NK-92 treated with Interleukin-12 subunit alpha and Interleukin-12 subunit beta, amount 100 ng/mL, for 24 hours (cell line): ENCODE measurements at regions not wholly inside any gene's neighbourhood (a gene's known extent, or its start where the extent isn't known, plus 50 kb on each side); places are given as distances from the start of the nearest gene placed in this dataset.

ENCODE experiments used
- DNase-seq: peaks from one replicate; lab custom pipeline; 2025; lab: John Stamatoyannopoulos, UW

DNA sequence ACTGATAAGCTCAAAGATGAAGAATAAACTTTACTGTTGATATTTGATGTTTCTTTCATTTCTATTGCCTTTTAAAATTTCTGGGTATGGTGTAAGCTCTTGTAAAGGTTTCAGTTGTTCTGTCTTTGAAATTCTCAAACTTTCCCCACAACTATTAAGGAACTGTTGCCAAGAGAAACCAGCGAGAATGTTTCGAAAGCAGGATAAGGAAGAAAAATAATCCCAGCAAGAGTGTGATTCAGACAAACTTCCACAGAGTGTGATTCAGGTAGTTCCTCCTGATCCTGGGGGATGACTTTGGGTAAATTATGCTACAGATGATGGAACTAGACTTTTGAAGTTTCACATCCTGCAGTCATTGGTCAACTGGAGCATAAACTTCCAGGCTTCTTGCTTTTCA, 632.0 kb downstream of the NSUN3 start:
- DNase-seq, result no peak

DNA sequence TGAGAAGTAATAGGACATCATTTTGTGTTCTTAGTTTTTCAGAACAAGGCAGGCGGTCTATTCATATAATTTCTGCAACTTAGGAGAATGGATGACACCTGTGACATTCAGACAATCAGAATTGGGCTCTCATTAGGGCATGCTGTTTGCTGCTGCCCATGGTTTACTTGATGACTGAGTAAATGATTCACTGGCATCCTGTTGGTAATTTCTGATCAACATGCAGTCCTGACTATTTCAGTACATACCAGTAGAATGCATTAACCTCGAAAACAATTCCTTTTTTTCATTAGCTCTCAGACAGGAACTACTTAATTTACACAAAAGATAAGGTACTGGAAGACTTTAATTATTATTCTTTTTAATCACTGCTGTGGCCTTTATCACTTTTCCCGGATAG, 641.6 kb downstream of the NSUN3 start:
- DNase-seq, result no peak

DNA sequence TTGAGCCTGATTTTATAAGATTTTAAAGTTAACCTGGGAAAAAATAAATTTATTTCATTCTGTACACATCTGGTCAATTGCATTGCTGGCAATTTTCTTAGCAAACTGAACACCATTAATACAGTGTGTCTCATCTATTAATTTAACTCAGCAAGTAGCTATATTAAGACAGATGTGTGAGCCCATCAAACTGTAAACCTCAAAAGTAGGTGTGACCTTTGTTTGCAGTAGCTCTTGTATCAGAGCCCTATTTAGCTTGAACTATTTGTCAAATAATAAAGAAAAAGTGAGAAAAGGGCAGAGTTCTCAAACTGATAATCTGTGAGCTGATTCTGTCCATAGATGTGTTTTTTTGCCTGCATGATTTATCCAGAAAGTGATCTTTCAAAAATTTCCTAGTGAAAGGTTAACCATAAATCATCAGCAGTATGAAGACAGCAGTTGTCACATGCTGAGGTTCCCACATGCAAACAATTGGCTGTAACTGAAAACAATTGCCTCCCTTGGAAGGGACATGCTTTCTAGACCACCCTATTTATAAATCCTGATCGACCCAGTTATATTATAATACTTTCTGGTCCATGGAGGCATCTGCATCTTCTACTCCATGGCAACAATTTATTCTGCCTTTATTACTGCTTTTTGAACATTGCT, 646.5 kb downstream of the NSUN3 start:
- no peak for DNase-seq

DNA sequence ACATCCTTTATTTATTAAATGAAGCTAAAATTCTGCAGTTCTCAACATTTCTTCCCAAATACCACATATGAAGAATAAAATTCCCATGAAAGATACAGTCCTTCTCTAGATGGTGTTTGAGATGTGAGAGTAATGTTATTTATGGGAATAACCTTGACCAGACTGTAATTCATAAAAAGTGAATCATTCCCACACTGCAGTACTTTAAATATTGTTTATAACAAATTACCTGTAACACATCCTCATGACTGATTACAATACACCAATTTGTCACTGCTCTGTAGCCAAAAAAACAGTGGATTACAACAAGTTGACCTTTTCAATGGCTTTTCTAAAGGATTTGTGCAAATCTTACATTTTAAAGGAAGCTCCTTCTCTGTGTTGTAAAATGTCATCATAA, 651.3 kb downstream of the NSUN3 start:
- no peak for DNase-seq

DNA sequence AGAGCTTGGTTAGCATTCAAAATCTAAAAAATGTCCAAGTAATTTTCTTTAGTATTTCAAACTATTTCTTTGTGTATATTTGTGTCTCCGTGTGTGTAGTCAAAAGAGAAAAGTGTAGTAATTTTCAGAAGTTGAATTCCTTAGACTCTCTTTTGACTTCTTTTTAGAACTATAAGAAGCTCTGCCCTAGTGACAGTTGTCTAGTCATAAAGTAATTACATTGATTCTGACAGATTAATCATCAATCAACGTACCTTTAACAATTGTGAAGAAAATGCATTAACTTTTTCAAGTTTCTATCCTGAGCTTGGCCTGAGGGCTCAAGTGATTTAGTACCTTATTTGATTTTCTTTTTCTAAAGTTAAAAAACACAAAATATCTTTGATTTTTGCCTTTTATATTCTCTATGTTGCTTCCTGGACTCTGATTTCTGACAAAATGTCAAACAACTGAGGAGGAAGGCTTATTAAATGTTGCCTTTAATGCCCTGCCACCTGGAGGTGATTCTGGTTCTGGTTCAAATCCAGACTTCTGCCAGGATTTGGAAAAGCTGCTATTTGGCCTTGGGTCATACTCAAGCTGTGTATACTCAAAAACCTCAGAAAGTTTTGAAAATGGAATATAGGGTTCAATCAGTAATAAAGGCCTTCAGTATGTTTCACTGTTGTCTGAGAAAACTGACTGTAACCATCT, 653.6 kb downstream of the NSUN3 start:
- DNase-seq, result no peak

DNA sequence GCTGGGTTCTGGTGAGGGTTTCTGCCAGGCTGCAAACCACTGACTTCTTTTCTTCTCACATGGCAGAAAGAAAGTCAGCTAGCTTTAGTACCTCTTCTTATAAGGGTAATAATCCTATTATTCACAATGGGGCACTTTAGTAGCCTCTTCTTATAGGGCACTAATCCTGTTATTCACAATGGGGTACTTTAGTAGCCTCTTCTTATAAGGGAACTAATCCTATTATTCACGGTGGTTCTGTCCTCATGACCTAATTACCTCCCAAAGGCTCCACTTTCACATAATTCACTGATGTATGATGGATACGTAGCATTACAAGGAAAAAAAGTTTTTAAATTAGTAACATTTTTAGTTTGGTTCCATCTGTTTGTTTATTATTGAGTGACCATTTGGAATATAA, 671.3 kb downstream of the NSUN3 start:
- DNase-seq, result no peak

DNA sequence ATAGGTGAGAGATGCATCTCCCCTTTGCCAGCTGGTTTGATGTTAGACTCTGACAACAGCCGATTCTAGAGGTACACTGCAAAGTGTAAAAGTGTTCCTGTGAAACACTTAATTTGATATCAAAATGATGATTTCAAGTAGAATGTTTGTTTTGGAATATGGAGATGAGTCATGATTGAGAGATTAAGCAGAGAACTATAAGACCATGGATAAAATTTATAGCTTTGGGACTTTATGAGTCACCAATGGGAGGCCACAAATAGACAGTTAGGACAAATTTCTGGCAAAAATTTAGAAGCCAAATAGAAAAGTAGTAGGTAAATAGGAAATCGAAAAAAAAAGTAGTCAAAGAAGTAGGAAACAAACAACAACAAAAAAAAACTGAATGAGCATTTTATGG, 672.5 kb downstream of the NSUN3 start:
- DNase-seq, result no peak

DNA sequence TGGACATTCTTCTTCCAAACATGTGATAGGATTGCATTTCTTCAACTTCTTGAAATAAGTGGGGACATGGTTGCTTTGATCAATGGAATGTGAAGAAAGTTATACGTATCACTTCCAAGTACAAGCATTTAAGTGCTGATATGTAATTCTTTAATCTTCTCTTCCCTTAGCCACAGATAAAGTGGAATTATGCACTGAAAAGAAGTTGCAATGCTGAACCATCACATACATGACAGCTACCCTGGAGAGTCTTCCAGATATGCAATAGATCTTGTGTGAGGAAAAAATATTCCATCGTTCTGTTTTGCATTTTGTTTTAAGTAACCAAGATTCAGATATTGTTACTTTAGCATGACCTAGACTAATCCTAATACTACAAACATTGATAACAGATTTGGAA, 674.3 kb downstream of the NSUN3 start:
- no peak for DNase-seq

DNA sequence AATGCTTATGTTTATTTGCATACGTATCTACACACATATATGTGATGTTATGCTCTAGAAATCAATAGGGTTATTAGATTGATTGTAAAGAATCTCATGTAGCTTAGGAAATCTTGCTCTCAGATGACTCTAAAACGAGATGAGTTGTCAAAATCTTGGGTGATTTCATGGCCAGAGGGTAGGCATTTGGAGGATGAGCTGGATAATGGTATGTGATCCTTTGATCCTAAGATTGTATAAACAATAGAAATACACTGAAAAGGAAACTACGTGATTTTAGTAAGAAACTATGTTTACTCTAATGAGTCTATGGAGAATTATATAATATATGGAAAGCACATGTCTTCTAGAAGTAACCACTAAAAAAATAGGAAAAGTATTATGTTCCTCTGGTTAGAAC, 676.6 kb downstream of the NSUN3 start:
- DNase-seq, result no peak

DNA sequence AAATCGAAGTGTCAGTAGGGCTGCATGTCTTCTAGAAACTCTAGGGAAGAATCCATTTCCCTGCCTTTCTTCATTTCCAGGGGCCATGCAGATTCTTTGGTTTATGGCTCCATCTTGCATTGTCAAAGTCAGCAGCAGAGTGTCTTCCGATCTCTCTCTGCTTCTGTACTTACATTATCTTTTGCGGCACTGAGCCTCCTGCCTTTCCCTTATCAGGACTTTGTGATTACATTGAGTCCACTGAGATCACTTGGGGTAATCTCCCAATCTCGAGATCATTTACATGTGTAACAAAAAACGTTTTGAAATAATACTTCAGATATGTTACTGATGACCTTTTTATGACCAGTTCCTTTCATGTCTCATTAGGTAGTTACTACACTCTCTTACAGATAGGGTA, 695.9 kb downstream of the NSUN3 start:
- no peak for DNase-seq

DNA sequence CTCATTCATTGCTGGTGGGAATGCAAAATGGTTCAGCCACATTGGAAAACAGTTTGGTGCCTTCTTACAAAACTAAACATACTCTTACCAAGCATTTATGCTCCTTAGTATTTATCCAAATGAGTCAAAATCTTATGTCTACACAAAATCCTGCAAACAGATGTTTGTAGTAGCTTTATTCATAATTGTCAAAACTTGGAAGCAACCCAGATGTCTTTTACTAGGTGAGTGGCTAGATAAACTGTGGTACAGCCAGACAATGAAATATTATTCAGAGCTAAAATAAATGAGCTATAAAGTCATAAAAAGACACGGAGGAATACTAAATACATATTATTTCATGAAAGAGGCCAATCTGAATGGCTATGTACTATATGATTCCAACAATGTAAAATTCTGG, 709.5 kb downstream of the NSUN3 start:
- no peak for DNase-seq

DNA sequence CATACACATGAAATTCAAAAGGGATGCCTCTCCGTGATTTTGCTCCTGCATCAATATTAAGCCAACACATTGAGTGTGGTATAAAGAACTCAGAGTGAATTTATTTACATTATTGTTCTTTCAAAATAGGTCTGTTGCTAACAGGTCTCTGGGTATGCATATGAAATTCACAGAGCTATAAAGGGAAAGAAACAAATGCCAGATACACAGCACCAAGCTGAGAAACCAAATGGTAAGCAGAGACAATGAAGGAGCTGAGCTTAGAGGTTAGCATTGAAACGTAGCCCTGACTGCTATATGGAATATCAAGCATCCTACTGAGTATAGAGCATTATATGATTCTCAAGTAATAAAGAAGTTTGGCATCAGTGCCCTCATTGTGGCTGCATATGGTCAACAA, 712.9 kb downstream of the NSUN3 start:
- DNase-seq, result no peak

DNA sequence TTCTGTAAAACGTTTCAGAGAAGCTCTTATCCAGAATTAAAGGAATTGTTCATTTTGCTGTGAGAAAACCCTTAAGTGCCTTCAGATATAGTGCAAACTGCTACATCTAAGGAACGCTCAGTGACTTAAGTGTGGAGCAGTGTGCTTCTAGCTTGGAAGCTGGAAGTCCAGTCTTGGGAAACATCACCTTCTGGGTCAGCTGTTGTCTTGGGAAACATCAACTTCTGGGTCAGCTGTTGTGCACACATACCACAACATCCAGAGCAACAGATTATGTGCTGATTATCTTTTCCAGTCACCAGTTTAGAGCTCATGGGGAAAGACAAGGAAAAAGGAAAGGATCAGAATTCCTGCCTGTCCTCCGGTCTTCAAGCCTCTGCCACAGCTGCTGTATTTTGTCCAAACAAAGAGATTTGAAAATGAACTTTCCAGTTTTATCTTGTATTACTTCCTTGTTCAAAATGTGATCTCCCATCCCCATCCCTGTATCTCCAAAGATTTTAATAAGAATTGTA, 713.6 kb downstream of the NSUN3 start:
- no peak for DNase-seq

DNA sequence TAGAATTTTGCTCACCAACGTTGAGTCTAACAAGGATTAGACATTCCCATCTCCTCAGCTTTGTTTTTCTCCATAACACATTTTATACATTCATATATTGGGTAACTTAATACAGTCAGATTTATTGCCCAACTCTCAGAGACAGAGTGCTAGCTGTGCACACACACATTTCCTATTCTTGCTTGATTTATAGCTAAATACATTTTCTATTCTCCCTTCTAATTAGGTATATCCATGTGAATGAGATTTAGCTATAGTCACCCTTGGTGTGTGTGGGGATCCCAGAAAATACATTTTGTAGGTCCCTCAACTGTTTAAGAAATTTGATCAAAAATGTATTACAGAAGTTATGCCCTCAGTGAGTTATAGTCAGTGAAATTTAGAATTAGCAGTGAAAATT, 715.4 kb downstream of the NSUN3 start:
- DNase-seq, result no peak

DNA sequence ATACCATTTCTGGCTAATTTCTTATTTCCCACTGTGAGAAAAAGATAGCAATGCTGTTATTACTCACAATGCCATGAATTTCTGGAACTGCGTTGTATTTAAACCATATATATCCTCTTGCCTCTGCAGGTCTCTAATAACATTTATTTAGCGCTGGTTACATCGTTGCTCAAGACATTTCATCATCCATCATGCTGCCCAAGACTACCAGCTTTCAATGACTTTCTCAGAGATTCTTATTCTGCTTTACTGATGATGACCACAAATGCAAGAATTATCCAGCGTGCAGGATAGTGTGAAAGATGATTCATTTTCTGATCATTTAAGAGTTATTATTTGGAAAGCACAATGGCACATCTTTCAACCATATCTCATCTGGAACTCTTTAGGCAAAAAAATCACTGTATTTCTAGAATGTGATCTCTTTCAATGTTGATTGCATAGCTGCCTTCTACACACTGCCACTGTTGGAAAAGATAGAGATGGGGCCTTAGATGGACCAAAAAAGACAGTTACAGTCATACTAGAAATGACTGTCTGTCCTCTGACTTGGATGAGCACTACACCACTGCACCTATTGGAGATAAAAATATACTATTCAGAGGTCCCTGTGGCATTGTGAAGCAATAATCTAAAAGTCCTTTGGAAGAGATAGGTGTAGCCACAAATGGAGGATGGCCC, 716.1 kb downstream of the NSUN3 start:
- no peak for DNase-seq

DNA sequence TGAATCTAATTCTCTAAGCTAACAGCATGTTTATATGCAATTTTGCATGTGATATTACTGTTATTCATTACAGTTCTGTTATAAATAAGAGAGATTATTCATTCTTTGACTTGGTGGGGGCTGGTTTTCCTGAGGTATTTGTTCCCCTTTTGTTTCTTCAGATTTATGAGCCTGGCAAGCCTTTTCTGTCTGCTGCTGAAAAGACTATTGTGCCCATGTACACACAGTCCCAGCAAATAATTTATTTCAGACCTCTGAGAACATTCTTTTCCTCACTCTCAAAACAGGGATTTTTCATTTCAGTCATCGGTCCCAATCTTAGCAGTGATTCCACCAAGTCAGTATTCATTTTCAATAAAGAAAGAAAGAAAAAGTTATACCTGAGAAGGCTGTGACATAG, 716.8 kb downstream of the NSUN3 start:
- no peak for DNase-seq

DNA sequence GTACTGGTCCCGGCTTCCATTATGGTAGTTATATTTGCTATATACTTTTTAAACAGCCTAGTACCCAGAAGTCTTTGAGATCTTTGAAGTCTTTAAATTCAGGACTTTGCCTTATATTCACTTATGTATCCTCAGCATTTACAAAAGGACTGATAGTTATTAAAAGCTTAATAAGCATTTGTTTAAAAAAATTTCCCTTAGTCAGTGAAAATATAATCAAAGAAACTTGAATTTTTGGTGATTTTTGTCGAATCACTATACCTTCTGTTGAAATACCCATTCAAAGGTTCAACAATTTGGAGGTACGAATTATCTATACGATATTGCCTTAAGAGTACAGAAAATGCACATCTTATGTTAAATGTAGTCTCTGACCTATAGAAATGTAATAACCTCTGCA, 721.4 kb downstream of the NSUN3 start:
- no peak for DNase-seq

DNA sequence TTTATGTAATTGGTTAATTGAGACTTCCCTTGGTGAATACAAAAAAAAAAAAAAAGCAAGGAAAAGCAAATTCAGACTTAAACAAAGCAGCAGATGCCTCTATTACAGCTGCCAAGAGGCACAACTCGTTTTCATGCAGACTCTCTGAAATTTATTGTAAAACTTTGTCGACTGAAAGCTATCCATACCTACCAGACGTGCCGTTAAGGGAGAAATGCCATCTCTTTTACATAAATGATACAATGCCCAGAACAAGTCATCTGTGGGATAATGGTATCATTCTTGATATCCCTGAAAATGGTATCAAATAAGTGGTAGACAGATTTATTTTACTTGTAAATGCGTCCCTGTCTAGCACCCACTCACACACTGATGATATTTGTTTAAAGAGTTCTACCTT, 724.2 kb downstream of the NSUN3 start:
- DNase-seq, result no peak

DNA sequence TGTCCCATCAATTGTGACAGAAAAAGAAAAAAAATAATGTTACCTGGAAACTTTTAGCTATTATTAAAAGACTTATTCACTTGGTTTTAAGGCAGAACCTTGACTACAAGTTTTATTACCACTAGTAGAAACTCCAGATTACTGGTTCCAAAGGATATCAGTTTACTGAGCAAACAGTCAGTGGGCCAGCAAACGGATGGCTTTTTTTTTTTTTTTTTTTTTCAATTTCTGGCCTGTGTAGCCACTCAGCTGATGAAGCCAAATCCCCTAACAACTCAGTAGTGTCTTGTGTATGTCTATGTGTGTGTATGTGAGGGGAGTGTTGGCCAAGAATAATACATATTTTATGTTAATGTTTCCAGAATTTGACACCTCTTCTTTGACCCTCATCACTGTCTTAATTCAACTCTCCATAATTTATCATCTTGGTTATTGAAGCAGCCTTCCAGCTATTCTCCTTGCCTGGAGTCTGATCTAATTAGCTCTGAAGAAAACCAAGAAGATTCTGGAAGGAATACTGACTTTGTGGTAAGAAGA, 724.9 kb downstream of the NSUN3 start:
- DNase-seq, result no peak

DNA sequence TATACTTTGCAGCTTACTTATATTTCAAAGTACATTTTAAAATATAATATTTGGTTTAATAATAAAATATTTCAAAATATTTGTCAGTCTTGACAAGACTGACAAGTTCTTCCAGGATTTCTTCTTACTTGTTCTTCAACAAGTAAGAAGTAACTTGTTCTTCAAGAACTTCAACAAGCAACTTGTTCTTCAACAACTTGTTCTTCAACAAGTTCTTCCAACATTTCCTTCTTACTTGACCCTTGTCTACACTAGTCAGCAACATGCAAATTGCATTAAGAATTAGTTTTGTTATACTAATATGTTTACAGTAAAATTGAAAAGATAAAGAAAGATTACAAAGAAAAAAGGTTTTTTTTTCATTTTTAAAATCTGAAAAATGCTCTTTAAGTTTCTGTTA, 731.7 kb downstream of the NSUN3 start:
- no peak for DNase-seq

DNA sequence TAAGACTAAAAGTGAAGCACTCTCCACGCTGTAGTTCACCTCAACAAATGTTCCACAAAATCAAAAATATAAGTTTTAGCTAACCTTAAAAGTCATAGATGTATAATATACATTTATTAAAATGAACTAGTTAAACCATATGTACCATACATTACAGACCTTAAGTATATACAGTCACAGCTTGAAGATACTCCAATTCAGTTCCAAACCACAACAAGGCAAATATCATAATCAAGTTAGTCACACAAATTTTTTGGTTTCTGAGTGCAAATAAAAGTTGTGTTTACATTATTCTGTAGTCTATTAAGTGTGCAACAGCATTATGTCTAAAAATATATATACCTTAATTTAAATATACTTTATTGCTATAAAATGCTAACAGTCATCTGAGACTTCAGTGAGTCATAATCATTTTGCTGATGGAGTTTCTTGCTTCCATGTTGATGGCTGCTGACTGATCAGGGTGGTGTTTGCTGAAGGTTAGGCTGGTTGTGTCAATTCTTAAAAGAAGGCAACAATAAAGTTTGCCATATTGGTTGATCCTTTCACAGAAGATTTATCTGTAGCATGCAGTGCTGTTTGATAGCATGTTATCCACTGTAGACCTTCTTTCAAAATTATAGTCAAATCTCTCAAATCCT, 736.7 kb downstream of the NSUN3 start:
- DNase-seq, result no peak

DNA sequence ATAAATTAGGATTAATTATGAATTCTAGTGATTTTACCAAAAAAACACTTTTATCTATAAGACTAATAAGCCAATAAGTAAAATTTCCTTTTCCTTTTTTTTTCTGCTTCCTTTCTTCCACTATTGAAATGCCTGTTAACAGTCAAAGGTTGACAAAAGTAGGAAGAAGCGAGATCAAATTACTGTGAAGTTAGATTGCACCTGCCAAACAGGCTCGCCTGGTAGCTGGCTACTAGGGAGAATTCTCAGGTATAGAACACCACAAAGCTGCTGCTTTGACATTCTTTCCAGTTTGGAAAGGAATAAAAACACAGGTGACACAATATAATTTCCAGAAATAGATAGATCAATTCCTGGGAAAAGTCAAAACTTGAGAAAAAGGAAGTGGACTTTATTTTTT, 749.0 kb downstream of the NSUN3 start:
- no peak for DNase-seq

DNA sequence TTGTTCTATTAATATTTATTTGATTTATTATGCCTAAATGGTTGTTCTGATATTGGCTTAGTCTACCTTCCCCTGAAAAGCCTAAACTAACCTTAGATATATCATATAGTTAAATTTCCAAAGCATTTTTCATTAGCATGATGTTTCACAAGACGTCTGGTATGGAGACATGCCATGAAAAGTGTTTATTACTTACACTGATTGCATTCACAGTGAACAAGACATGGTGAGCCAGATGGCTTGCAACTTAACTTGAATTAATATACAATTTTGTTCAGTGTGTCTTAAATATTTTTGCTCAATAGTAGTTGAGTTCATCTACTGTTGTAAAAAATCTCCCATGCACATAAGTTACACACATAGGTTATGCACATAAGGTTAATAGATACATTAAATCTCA, 758.4 kb downstream of the NSUN3 start:
- DNase-seq, result no peak
